GM19468 (cell line): ENCODE measurements at regions not wholly inside any gene's neighbourhood (a gene's known extent, or its start where the extent isn't known, plus 50 kb on each side); places are given as distances from the start of the nearest gene placed in this dataset.

ENCODE experiments used
- ATAC-seq: cut with Tn5 transposase; IDR thresholded peaks from one replicate; pipeline ENCODE4 v1.9.1; 2021; ENCODE audit warnings: mild to moderate bottlenecking, moderate library complexity, moderate number of reproducible peaks; ENCODE audit not compliant: unreplicated experiment; ENCODE audit errors: extremely low read depth

DNA sequence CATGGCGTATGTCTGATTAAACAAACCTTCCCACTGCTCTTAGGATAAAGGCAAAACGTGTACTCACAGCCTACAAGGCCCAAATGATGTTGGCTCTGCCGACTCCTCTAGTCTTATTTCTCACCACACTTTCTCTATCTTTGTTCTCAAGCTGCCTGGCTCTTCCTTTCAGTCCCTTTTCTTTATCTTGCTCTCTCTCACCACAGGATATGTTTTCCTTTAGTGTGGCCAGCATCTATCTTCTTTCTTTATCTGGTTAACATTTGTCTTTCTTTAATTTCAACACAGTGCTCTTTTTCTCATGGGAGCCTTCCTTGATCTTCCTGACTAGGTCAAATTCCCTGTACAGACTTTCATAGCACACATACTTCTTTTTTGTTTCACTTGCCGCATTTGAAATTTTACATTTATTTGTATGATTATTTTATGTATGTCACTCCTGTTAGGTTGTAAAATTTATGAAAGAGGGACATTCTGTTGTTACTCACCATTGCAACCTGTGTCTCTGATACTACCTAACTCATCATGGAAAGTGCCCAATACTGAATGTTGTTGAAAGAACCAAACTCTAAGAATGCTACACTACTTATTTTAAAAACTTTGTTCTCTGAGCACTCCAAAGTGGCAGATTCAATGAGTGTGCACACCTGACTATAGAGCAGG, 328.9 kb upstream of the CBLB start:
- no peak for ATAC-seq

GRCh38 chr3:106204160-106204868, 335.5 kb upstream of the CBLB start:
- no peak for ATAC-seq

DNA sequence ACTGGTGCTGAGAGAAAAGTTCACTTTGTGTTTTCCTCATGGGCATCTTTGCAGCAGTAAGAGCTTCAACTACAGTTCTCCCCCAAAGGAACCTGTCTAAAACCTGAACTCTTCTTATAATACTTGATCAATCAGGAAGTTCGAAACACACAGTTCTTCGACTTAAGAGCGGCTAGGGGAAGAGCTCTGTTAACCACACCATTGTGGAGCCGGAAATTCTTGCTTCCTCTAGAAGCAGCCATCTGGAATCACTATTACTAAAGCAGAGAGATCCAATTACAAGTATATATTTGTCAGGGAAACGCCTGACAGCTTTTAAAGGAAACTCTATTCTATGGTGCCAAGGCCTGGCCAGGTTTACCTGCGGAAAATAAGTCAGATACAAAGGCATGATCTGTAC, 337.3 kb upstream of the CBLB start:
- ATAC-seq: peak; percentile 22

GRCh38 chr3:106206613-106207012, 337.8 kb upstream of the CBLB start:
- no peak for ATAC-seq

DNA sequence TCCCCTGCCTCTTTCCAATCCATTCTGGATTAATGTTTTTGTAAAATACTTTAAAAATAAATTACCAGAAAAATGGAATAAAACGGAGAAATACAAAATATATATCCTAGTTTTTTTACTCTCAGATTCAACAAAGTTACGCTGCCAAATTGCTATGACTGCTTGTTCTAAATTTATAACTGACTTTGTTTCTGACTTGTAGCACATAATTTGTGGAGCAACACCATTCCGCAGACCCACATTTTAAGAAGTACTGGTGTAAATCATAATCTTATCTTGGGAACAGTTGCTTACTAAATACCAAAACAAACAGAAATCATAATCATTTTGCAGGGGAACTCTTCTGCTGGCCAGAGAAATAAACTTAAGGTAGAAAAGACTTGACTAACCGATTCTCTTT, 339.4 kb upstream of the CBLB start:
- ATAC-seq: no peak

- ATAC-seq: no peak
Observed at GRCh38 chr3:106208967-106209366, 340.2 kb upstream of the CBLB start.

DNA sequence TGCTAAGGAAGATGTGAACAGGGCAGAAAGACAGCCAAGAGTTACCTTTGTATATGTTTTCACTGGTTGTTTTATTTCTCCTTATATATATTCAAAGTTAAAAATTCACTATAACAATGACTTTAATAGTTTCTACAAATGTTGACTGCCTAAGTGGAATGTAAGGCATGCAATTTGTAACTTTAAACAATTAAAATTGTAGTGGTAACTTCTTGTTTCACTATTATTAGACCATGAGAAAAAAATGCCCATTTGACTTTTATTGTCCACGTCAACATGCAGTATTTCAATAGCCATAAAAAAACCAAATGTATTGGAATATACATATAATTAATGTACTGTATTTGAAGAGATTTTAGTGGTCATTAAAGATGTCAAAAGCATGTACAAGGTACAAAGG, 340.7 kb upstream of the CBLB start:
- no peak for ATAC-seq

DNA sequence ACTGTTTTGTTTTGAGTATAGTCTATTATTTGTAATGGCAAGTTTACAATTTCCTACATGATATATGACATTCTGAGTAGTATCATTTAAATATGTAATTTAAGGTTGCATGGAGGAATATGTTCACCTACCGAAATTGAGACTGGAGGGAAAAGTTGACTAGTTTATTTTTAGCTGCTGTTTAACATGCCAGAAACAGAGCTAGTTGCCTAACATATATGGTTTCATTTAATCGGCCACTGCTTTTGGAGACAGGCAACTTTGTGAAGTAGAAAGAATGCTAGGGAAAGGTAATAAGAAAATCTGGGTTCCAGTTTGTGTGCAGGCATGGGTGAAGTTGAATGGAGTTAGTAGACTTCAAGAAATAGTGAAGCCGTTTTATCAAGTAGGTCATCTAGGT, 342.1 kb upstream of the CBLB start:
- no peak for ATAC-seq

GRCh38 chr3:106212665-106213222, 343.9 kb upstream of the CBLB start:
- ATAC-seq: no peak

DNA sequence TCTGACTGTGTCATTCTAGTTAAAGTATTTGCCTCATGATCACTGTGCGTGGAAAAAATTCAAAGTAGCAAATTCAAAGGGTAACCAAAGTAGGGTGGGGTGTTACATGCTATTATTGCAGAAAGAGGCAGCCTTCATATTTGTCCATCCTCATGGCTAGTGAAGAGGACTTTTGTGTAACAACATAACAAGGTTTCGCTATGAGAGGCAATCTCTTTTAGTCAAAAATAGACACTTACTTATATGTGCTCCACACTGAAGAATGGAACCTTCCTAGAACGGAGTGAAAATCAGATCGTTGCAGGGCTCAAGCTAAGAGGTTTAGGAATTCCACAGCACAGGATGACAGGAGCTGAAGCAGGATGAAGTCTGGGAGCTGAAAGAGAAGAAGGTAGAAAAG, 345.1 kb upstream of the CBLB start:
- ATAC-seq: no peak

DNA sequence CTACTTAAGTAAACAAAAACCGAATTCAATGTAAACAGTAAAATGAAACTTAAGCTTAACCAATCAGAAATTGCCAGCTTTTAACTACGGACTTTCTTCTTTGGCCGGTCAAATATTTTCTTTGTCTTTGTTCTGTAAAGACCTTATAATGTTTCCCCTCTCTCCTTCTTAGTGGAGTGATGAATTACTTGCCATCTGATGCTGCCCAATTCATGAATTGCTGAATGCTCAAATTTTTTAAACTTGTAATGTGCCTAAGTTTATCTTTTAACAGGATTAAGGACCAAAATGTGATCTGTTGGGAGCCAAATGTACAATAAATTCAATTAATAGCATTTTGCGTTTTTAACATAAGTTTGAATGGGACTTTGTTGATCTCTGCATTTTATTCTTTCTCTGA, 345.8 kb upstream of the CBLB start:
- no peak for ATAC-seq

- ATAC-seq: no peak
Observed at GRCh38 chr3:106215047-106215446, 346.2 kb upstream of the CBLB start.

GRCh38 chr3:106217745-106218144, 348.9 kb upstream of the CBLB start:
- no peak for ATAC-seq

- no peak for ATAC-seq
Observed at GRCh38 chr3:106227068-106227467, 358.3 kb upstream of the CBLB start.

GRCh38 chr3:106228271-106228670, 359.5 kb upstream of the CBLB start:
- ATAC-seq: no peak

DNA sequence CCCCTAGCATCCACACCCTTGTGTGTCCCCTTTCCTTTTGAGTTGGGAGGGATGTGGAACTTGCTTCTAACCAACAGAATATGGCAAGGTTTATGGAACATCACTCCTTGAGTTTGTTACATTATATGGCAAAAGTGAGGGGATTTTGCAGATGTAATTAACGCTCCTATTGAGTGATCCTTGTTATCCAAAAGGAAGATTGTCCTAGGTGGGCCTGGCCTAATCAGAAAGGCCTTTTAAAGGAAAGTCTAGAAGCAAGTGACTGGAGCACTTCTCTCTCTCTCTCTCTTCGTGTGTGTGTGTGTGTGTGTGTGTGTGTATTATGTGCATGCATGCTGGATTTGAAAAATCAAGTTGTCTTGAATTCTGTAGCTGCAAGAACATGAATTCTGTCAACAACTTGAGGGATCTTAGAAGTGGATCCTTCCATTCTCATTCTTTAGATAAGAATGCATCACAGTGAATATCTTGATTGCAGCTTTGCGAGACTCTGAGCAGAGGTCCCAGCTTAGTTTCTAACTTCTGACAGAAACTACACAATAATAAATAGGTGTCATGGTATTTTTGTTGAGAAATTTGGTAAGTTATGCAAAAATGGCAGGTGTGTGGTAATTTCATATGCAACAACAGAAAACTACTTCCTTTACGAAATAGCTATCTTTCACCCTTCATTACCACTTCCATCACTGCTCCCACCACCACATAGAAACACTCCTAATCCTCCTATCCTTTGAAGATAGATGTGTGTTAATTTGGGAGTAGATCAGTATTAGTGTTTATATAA, 360.9 kb upstream of the CBLB start:
- ATAC-seq: no peak

DNA sequence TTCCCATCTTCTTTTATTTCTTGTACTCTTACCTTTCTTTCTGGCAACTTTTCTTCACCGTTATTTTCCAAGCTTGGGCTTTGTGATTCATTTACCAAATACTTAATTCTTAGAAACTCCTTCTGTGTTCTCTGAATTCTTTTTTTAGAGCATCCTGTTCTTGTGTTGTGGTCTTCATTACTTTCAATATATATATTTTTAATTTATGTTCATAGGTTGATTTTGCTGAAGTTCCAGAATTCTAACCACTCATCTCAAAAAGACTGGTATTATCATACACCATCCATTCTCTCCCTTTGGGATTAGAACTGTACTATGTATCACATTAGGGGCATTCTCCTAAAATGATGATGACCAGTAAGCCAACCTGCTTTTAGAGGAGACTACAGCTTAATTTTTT, 362.3 kb upstream of the CBLB start:
- ATAC-seq: no peak

GRCh38 chr3:106232956-106233355, 364.1 kb upstream of the CBLB start:
- no peak for ATAC-seq

- ATAC-seq: no peak
Observed at GRCh38 chr3:106239195-106239697, 370.4 kb upstream of the CBLB start.

- no peak for ATAC-seq
Observed at GRCh38 chr3:106241593-106241992, 372.8 kb upstream of the CBLB start.

- ATAC-seq: peak; percentile 77
Observed at GRCh38 chr3:106242781-106243180, 374.0 kb upstream of the CBLB start.
